HG02981 (cell line): ENCODE measurements at regions not wholly inside any gene's neighbourhood (a gene's known extent, or its start where the extent isn't known, plus 50 kb on each side); places are given as distances from the start of the nearest gene placed in this dataset.
"Not testable (repeated sequence)": the region's sequence is repeated elsewhere in the genome, so short reads cannot be mapped to it uniquely, and the experiment has no call there.

Experiments
- ATAC-seq: cut with Tn5 transposase; IDR thresholded peaks from one replicate; pipeline ENCODE4 v1.9.1; 2021; ENCODE audit warnings: mild to moderate bottlenecking, moderate library complexity; ENCODE audit not compliant: unreplicated experiment

DNA sequence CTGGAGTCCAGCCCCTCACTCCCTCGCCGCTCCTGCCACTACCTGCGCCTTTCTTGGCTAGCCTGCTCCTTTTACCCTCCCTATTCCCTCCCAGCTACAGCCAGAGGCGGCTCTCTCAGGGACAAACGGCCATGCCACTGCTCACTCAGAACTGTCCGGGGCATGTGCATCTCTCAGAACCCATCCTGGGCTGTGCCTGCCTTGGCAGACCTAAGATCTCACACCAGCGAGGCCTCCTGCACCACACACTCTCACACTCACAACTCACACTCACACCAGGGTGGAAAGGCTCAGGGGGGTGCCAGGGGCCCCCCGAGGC, 180.3 kb downstream of the TMEM121 start:
- ATAC-seq, result not testable (repeated sequence)

GRCh38 chr14:105707099-105707498, 180.7 kb downstream of the TMEM121 start:
- not testable (repeated sequence) for ATAC-seq

DNA sequence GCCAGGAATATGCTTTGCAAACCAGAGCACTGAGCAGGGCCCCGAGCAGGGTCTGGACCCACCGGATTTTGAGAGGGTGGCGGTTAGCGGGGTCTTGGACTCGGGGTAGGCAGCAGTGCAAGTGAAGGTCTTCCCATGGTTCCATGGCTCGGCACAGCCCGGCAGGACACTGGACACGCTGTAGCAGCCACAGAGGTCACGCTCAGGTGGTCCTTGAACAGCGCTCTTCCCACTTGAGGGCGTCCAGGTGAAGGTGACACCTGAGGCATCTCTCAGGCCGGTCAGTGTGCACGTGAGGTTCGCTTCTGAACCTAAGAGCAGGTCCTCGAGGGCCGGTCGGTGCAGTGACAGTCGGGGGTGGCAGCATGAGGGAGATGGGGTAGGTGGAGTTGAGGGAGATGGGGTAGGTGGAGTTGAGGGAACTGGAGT, 181.4 kb downstream of the TMEM121 start:
- ATAC-seq, result not testable (repeated sequence)

- ATAC-seq, result not testable (repeated sequence)
Measured at GRCh38 chr14:105708251-105709134, 182.1 kb downstream of the TMEM121 start.

GRCh38 chr14:105709281-105710118, 183.1 kb downstream of the TMEM121 start:
- no peak for ATAC-seq

GRCh38 chr14:105710119-105711043, 184.0 kb downstream of the TMEM121 start:
- ATAC-seq, result no peak

- no peak for ATAC-seq
Measured at GRCh38 chr14:105711044-105711620, 184.7 kb downstream of the TMEM121 start.

DNA sequence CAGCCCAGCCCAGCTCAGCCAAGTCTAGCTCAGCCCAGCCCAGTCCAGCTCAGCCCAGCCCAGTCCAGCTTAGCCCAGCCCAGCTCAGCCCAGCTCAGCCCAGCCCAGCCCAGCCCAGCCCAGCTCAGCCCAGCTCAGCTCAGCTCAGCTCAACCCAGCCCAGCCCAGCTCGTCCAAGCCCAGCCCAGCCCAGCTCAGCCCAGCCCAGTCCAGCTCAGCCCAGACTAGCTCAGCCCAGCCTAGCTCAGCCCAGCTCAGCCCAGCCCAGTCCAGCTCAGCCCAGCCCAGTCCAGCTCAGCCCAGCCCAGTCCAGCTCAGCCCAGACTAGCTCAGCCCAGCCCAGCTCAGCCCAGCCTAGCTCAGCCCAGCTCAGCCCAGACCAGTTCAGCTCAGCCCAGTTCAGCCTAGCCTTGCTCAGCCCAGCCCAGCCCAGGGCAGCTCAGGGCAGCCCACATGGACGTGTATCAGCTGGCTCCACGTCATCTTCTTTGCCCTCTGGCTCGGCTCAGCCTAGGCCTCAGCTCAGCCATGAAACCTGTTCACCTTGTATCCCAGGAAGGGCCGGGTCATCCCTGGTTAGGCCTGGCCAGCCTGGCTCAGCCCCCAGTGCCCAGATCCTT, 185.6 kb downstream of the TMEM121 start:
- no peak for ATAC-seq

DNA sequence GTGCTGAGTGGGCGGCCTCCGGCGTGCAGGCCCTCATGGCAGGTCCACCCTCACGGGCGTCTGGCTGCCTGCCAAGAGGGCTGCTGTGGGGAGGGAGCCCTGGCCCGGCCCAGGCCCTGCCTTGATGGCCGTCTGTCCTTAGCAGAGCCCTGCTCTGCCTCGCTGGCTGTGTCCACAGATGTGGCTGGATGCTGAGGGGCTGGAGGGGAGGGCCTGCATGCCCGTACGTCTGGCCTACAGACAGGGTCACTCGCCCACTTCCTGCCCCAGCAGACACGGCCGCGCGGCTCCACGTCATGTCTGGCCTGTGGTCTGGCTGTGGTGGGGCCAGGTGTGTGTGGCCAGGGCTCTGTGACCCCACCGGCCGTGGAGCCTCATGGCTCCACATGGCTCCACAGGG, 186.3 kb downstream of the TMEM121 start:
- ATAC-seq, result peak; percentile 52

DNA sequence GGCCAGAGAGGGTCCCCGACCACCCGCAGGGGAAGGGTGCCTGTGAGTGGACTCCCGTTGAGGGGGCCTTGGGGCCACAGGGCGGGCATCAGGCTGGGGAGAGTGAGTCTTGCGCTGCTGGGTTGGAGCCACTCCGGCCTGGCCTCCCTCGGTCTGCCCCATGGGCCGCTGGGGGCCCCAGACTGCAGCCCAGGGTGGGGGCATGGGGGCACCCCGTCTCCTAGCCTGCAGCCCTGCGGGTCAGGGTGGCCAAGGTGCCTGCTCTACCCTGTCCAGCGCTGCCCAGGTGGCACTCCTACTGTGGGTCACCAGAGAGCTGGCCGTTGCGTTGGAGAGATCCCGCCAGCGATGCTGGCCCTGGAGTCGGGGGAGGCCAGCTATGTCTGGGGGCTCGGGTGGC, 186.8 kb downstream of the TMEM121 start:
- ATAC-seq, result not testable (repeated sequence)

DNA sequence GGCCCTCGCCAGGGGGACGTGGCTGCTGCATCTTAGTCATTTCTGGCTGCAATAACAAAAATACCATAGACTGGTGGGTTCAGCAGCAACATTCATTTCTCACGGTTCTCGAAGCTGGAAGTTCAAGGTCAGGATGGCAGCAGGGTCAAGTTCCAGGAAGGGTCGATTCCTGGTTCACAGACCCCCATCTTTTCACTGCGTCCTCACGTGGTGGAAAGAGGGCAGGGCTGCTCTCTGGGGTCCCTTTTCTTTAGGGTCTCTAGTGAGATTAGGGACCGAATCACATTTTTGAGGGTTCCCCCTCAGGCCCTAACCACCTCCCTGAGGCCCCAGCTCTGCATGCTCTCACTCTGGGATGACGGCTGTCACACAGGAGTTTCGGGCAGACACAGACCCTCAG, 187.5 kb downstream of the TMEM121 start:
- not testable (repeated sequence) for ATAC-seq

- ATAC-seq, result not testable (repeated sequence)
Measured at GRCh38 chr14:105718787-105719186, 192.4 kb downstream of the TMEM121 start.

DNA sequence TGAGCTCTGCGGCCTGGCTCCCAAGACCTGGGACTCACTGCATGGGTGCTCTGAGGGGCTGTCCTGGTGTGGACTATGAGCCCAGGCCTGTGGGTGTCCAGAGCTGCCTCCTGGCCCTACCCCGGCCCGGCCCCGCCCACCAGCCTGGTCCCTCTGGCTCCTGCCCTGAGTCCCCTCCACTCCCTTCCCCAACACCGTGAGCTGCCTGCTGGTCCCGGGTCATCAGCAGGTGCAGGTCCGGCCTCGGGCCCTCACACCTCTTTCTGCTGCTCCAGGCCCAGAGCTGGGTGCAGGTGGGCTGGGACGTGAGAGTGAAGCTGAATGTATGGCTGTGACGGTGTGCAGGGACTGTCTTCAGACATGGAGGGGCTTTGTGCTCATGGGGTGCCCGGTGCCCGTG, 193.7 kb downstream of the TMEM121 start:
- not testable (repeated sequence) for ATAC-seq

GRCh38 chr14:105720852-105721601, 194.6 kb downstream of the TMEM121 start:
- ATAC-seq, result not testable (repeated sequence)

GRCh38 chr14:105721602-105721970, 195.2 kb downstream of the TMEM121 start:
- not testable (repeated sequence) for ATAC-seq

GRCh38 chr14:105721996-105722709, 195.8 kb downstream of the TMEM121 start:
- ATAC-seq, result not testable (repeated sequence)

- ATAC-seq, result not testable (repeated sequence)
Measured at GRCh38 chr14:105723271-105723670, 196.9 kb downstream of the TMEM121 start.

GRCh38 chr14:105723776-105724175, 197.4 kb downstream of the TMEM121 start:
- not testable (repeated sequence) for ATAC-seq
